HG03108 (cell line): ENCODE measurements at regions not wholly inside any gene's neighbourhood (a gene's known extent, or its start where the extent isn't known, plus 50 kb on each side); places are given as distances from the start of the nearest gene placed in this dataset.

Source experiments
- ATAC-seq: cut with Tn5 transposase; IDR thresholded peaks from one replicate; pipeline ENCODE4 v1.9.1; 2021; ENCODE audit warnings: moderate library complexity; ENCODE audit not compliant: unreplicated experiment

- no peak for ATAC-seq
Observed at GRCh38 chrX:30504309-30504708, 73.3 kb downstream of the TASL start.

- no peak for ATAC-seq
Observed at GRCh38 chrX:30495468-30495867, 82.1 kb downstream of the TASL start.

- ATAC-seq, result no peak
Observed at GRCh38 chrX:30493348-30493747, 84.2 kb downstream of the TASL start.

GRCh38 chrX:30489323-30489722 is 88.2 kb downstream of the TASL start:
- no peak for ATAC-seq

GRCh38 chrX:30488092-30488491 is 89.5 kb downstream of the TASL start:
- ATAC-seq, result peak; percentile 62

- peak; percentile 63 for ATAC-seq
Observed at GRCh38 chrX:30483996-30484395, 93.6 kb downstream of the TASL start.

GRCh38 chrX:30468471-30468870 is 109.1 kb downstream of the TASL start:
- ATAC-seq, result no peak
